CD4-positive, alpha-beta T cell (primary cell): ENCODE measurements at regions not wholly inside any gene's neighbourhood (a gene's known extent, or its start where the extent isn't known, plus 50 kb on each side); places are given as distances from the start of the nearest gene placed in this dataset.

ENCODE experiments used
- ATAC-seq: fragments of 200-7000 bp; cut with Tn5 transposase; one replicate; pipeline ENCODE4 v1.10.0; 2022; ENCODE audit warnings: mild to moderate bottlenecking; ENCODE audit not compliant: poor library complexity
- CTCF ChIA-PET: fragments of 350-600 bp; sonication (Branson Sonifier 250); formaldehyde crosslinking; loops from one replicate; lab custom pipeline; 2021; ENCODE audit warnings: antibody characterized with exemption, inconsistent platforms; lab: Charles Lee
- POLR2A ChIA-PET: fragments of 350-600 bp; sonication (Branson Sonifier 250); formaldehyde crosslinking; loops from one replicate; lab custom pipeline; 2021; ENCODE audit warnings: antibody characterized with exemption, inconsistent platforms; lab: Charles Lee
- DNase-seq, 14 experiments: peaks; one replicate each; pipeline ENCODE4 v3.0.0-alpha.2; 2013 to 2020; ENCODE audit warnings: mixed read lengths in 2 of 14
- H3K27ac ChIP-seq, 2 donors: one replicate each; pipeline versions ENCODE4 v1.5.1 to v1.7.0; 2013; ENCODE audit warnings: low read length in 2 of 2, low read depth in 1 of 2, mild to moderate bottlenecking in 1 of 2
- H3K27me3 ChIP-seq, 2 experiments: 1 replicate in 1 of 2; 2 replicates in 1 of 2; pipeline versions ENCODE4 v1.6.1 to v1.7.0; 2013; ENCODE audit warnings: low read length in 2 of 2, control low read depth in 1 of 2, mild to moderate bottlenecking in 1 of 2, moderate library complexity in 1 of 2; ENCODE audit not compliant: insufficient read depth in 2 of 2, control insufficient read depth in 1 of 2
- H3K36me3 ChIP-seq: one replicate; pipeline ENCODE4 v1.6.1; 2013; ENCODE audit warnings: low read length, control low read depth; ENCODE audit not compliant: insufficient read depth
- H3K4me1 ChIP-seq: one replicate; pipeline ENCODE4 v1.6.1; 2013; ENCODE audit warnings: low read length, control low read depth; ENCODE audit not compliant: insufficient read depth
- H3K4me3 ChIP-seq: one replicate; pipeline ENCODE4 v1.5.1; 2013; ENCODE audit warnings: mild to moderate bottlenecking, low read length, moderate library complexity
- H3K9me3 ChIP-seq, 2 experiments: 1 replicate in 1 of 2; 2 replicates in 1 of 2; pipeline versions ENCODE4 v1.6.1 to v1.7.0; 2013; ENCODE audit warnings: low read length in 2 of 2, mild to moderate bottlenecking in 2 of 2, control low read depth in 1 of 2, moderate library complexity in 1 of 2; ENCODE audit not compliant: control insufficient read depth in 1 of 2, insufficient read depth in 1 of 2
- H3K27ac Mint-ChIP-seq: one replicate; pipeline ENCODE4 v1.8.0; 2020; ENCODE audit warnings: mixed read lengths
- H3K27me3 Mint-ChIP-seq: one replicate; pipeline ENCODE4 v1.8.0; 2021; ENCODE audit warnings: mixed read lengths
- H3K36me3 Mint-ChIP-seq: one replicate; pipeline ENCODE4 v1.8.0; 2021; ENCODE audit warnings: low read depth, mixed read lengths
- H3K4me1 Mint-ChIP-seq: one replicate; pipeline ENCODE4 v1.8.0; 2021; ENCODE audit warnings: low read depth, mixed read lengths
- H3K4me3 Mint-ChIP-seq: one replicate; pipeline ENCODE4 v1.8.0; 2020; ENCODE audit warnings: mild to moderate bottlenecking, mixed read lengths
- H3K9me3 Mint-ChIP-seq: one replicate; pipeline ENCODE4 v1.8.0; 2020; ENCODE audit warnings: mixed read lengths
- intact Hi-C, 2 experiments: fragments of 100-400 bp; cut with DNase I in 1 of 2; cut with micrococcal nuclease in 1 of 2; formaldehyde crosslinking; loops; one replicate each; pipeline versions ENCODE4 v1.15.1 to v1.9.0; 2023 to 2025; cut with DNase I, micrococcal nuclease
- TF ChIP-seq, protein P1 (sequence below): fragments of 200-600 bp; IDR thresholded peaks from one replicate; pipeline ENCODE4 v1.8.0; 2022; ENCODE audit warnings: antibody characterized with exemption, mild to moderate bottlenecking

DNA sequence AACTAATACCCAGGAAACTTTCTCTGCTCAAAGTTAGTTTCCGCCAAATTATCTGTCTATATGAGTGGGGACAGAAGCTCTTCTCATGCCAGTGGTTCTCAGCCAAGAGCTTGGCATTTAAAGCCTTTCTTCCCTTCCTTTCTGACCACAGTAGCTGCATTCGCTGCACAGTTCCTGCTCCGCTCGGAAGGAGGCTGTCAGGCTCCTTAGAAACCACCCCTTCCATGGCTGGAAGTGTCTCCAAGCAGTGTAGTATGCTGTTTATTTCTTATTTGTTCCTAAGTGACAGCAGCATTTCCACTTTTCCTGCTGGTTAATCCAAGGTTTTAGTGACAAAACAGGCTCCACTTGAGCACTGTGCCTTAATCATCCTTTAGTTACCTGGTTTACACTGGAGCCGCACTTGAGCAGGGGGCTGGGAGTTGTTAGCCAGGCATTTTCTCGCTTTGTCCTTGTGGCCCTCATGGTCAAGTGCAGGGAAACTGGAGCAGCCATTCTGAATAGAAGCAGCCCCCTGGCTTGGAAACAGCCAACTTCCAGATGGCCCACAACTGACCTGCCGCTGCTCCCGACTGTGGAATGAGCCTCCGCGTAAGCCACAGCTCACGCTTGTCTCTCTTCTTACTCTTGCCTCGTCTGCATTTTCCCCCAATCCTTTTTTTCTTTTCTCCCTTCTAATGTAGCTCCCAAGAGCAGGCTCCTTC lies 739.4 kb upstream of the TENM3 start:
- Mint-ChIP-seq H3K36me3 (no peaks in the 10 kb centered on the region), H3K4me1 (no peaks in the 10 kb centered on the region), H3K4me3 (no peak overlapping the region), H3K9me3 (no peaks in the 10 kb centered on the region), H3K27ac (no peak overlapping the region), H3K27me3 (no peaks in the 10 kb centered on the region)
- TF ChIP-seq, protein P1, sequence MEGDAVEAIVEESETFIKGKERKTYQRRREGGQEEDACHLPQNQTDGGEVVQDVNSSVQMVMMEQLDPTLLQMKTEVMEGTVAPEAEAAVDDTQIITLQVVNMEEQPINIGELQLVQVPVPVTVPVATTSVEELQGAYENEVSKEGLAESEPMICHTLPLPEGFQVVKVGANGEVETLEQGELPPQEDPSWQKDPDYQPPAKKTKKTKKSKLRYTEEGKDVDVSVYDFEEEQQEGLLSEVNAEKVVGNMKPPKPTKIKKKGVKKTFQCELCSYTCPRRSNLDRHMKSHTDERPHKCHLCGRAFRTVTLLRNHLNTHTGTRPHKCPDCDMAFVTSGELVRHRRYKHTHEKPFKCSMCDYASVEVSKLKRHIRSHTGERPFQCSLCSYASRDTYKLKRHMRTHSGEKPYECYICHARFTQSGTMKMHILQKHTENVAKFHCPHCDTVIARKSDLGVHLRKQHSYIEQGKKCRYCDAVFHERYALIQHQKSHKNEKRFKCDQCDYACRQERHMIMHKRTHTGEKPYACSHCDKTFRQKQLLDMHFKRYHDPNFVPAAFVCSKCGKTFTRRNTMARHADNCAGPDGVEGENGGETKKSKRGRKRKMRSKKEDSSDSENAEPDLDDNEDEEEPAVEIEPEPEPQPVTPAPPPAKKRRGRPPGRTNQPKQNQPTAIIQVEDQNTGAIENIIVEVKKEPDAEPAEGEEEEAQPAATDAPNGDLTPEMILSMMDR = no peak
- H3K4me1 ChIP-seq = no peaks in the 10 kb centered on the region
- no peak for DNase-seq
- H3K27me3 ChIP-seq = no peaks in the 10 kb centered on the region
- POLR2A ChIA-PET = no interaction called here
- H3K27ac ChIP-seq = no peak overlapping the region
- H3K4me3 ChIP-seq = no peak overlapping the region
- peaks cover 0 to 18% of the 10 kb centered on the region in 2 experiments for H3K9me3 ChIP-seq
- no peaks in the 10 kb centered on the region for H3K36me3 ChIP-seq
- CTCF ChIA-PET = no interaction called here
- no peak for ATAC-seq
- intact Hi-C loops = no loop called here

DNA sequence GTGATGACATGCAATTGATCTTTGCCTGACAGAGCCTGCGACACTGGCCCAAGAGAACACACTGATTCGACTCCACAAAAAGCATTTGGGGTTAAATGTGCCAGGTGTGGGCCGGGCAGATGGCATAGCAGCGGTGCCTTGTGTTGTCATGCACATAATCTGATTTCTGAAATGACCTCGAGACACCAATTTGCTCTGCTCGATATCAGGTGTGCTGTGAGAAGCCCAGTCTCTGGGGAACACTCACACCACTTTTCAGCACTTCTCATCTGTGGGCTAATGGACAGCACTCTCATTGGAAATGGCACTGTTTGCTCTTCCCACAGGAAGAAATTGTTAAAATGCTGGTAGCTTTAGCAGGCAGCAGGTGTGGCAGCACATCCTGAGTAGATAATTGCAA lies 738.3 kb upstream of the TENM3 start:
- TF ChIP-seq, protein P1 = no peak
- Mint-ChIP-seq H3K36me3 (no peaks in the 10 kb centered on the region), H3K4me3 (no peak overlapping the region), H3K4me1 (no peaks in the 10 kb centered on the region), H3K9me3 (no peaks in the 10 kb centered on the region), H3K27ac (no peak overlapping the region), H3K27me3 (no peaks in the 10 kb centered on the region)
- H3K4me3 ChIP-seq = no peak overlapping the region
- no peaks in the 10 kb centered on the region for H3K4me1 ChIP-seq
- no peak for ATAC-seq
- H3K27ac ChIP-seq = no peak overlapping the region
- CTCF ChIA-PET = no interaction called here
- no peaks in the 10 kb centered on the region for H3K27me3 ChIP-seq
- no peak for DNase-seq
- intact Hi-C loops = no loop called here
- POLR2A ChIA-PET = interaction anchor here (1.2 kb wide), 1 partner anchor 8 kb away, joined by 3 read pairs; no protein-coding TSS in a partner anchor
- H3K9me3 ChIP-seq = peaks cover 0 to 18% of the 10 kb centered on the region in 2 experiments
- no peaks in the 10 kb centered on the region for H3K36me3 ChIP-seq

DNA sequence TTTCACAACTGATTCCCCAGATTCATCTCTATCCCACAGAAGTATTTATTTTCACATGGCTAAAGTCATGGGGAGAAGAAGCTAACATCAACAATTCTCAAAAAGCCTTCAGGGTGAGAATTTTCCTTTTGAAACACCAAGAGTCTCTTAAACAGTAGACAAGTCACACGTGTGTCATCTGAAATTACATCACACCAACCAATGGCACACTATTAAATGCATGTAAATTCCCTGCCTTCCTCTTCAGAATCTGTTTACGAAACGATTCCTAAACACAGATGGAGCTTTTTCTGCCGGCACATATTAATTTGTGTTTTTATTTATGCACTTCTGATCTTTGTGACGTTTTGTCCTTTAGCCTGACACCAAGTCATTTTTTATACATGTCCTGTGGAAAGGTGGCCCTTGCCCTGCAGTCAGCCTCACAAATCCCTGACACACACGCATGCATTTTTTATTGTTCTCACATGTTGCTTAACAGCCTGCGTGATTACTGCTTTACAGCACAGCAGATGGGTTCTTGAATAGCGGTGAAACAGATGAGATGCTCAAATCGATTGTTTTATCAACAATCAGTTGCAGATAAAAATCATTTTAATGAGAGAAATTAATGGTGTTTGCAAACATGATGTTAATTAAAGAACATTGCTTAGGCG lies 735.9 kb upstream of the TENM3 start:
- Mint-ChIP-seq H3K27ac (no peak overlapping the region), H3K9me3 (no peaks in the 10 kb centered on the region), H3K27me3 (no peaks in the 10 kb centered on the region), H3K4me3 (no peak overlapping the region), H3K36me3 (no peaks in the 10 kb centered on the region), H3K4me1 (no peaks in the 10 kb centered on the region)
- CTCF ChIA-PET = no interaction called here
- POLR2A ChIA-PET = no interaction called here
- intact Hi-C loops = no loop called here
- Histone ChIP-seq H3K27me3 (no peaks in the 10 kb centered on the region), H3K36me3 (no peaks in the 10 kb centered on the region), H3K9me3 (peaks cover 0 to 6% of the 10 kb centered on the region in 2 experiments), H3K27ac (no peak overlapping the region), H3K4me1 (no peaks in the 10 kb centered on the region), H3K4me3 (no peak overlapping the region)
- DNase-seq (no peak), ATAC-seq (no peak)
- TF ChIP-seq, protein P1 = no peak
